NCI-H748 treated with DMSO at 0.1 percent for 48 hours (cell line): ENCODE measurements at regions not wholly inside any gene's neighbourhood (a gene's known extent, or its start where the extent isn't known, plus 50 kb on each side); places are given as distances from the start of the nearest gene placed in this dataset.
"Not testable (repeated sequence)": the region's sequence is repeated elsewhere in the genome, so short reads cannot be mapped to it uniquely, and the experiment has no call there.

Experiments
- DNase-seq: peaks from one replicate; lab custom pipeline; 2025; lab: John Stamatoyannopoulos, UW

DNA sequence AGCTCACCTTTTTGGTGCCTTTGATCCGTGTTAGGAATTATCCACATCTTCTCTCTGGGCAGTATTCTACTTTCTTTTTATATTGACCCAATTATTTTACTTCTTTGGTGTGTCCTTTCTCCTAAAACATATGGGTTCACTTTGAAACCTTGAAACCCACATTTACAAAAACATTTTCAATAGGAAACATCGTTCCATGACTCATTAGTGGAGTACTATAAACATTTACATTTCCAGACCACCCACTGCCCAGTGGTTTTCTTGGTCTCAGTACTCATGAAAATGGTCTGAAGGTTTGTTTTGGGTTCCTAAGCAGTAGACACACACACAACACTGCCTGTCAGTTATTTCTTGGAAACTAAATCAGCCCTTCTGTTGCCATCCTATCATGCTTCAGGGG is 111.7 kb upstream of the LPCAT1 start:
- DNase-seq = not testable (repeated sequence)

DNA sequence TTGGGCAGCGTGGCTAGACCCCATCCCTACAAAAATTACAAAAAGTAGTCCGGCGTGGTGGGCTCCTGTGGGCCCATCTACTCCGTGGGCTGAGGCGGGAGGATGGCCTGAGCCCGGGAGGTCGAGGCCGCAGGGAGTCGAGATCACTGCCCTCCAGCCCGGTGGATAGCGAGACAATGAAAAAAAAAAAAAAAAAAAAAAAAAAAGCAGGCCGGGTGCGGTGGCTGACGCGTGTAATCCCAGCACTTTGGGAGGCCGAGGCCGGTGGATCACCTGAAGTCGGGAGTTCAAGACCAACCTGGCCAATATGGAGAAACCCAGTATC is 110.5 kb upstream of the LPCAT1 start:
- no peak for DNase-seq

- DNase-seq = peak; percentile 92
These were observed 110.0 kb upstream of the LPCAT1 start for GRCh38 chr5:1633605-1634336.

GRCh38 chr5:1631004-1631403 is 107.2 kb upstream of the LPCAT1 start:
- not testable (repeated sequence) for DNase-seq

GRCh38 chr5:1626397-1626796 is 102.6 kb upstream of the LPCAT1 start:
- not testable (repeated sequence) for DNase-seq

DNA sequence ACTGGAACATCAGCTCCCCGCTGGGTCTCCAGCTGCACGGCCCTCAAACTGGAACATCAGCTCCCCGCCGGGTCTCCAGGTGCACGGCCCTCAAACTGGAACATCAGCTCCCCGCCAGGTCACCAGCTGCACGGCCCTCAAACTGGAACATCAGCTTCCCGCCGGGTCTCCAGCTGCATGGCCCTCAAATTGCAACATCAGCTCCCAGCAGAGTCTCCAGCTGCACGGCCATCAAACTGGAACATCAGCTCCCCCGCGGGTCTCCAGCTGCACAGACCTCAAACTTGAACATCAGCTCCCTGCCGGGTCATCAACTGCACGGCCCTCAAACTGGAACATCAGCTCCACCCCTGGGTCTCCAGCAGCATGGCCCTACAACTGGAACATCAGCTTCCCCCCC is 95.8 kb upstream of the LPCAT1 start:
- DNase-seq = not testable (repeated sequence)

DNA sequence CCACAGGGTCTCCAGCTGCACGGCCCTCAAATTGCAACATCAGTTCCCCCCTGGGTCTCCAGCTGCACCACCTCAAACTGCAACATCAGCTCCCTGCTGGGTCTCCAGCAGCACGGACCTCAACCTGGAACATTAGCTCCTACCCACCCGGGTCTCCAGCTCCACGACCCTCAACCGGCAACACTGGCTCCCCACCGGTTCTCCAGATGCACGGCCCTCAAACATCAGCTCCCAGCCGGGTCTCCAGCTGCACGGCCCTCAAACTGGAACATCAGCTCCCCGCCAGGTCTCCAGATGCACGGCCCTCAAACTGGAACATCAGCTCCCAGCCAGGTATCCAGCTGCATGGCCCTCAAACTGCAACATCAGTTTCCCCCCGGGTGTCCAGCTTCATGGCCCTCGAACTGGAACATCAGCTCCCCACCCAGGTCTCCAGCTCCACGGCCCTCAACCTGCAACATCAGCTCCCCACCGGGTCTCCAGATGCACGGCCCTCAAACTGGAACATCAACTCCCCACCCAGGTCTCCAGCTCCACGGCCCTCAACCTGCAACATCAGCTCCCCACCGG is 94.6 kb upstream of the LPCAT1 start:
- DNase-seq = not testable (repeated sequence)

DNA sequence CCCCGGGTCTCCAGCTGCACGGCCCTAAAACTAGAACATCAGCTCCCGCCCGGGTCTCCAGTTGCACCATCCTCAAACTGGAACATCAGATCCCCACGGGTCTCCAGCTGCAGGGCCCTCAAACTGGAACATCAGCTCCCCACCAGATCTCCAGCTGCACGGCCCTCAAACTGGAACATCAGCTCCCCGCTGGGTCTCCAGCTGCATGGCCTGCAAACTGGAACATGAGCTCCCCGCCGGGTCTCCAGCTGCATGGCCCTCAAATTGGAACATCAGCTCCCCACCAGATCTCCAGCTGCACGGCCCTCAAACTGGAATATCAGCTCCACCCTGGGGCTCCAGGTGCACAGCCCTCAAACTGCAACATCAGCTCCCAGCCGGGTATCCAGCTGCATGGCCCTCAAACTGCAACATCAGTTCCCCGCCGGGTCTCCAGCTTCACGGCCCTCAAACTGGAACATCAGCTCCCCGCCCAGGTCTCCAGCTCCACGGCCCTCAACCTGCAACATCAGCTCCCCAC is 93.5 kb upstream of the LPCAT1 start:
- not testable (repeated sequence) for DNase-seq

DNA sequence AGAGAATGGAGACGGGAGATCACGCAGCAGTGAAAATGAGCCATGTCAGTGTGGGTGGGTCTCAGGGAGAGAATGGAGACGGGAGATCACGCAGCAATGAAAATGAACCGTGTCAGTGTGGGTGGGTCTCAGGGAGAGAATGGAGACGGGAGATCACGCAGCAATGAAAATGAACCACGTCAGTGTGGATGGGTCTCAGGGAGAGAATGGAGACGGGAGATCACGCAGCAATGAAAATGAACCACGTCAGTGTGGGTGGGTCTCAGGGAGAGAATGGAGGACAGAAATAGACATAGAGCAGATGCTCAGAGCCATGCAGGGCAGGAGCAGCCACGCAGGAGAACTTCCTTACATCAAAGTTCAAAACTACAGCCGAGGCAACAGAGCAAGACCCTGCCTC is 89.8 kb upstream of the LPCAT1 start:
- DNase-seq = not testable (repeated sequence)

DNA sequence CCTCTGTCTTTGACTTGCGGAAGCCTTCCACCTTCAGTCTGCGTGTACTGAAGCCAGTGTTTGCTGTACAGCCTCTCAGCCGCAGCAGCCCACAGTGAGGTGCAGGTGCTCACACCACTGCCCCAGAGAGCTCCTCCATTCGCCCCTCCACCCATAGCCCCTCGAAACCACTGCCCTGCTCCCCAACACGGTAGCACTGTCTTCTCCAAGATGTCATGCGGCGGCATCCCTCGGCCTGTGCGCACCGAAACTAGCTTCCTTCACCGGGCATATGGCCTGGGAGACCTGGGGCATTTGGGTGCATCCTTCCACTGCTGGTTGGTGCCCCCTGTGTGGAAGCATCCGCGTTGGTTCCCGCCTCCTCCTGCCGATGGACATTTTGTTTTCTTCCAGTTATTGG is 86.8 kb upstream of the LPCAT1 start:
- DNase-seq = not testable (repeated sequence)

GRCh38 chr5:1609111-1609510 is 85.4 kb upstream of the LPCAT1 start:
- not testable (repeated sequence) for DNase-seq

- DNase-seq = not testable (repeated sequence)
These were observed 84.6 kb upstream of the LPCAT1 start for GRCh38 chr5:1608336-1608735.

GRCh38 chr5:1606951-1607350 is 83.2 kb upstream of the LPCAT1 start:
- not testable (repeated sequence) for DNase-seq

GRCh38 chr5:1603916-1604315 is 80.2 kb upstream of the LPCAT1 start:
- DNase-seq = peak; percentile 99

- DNase-seq = peak; percentile 97
These were observed 77.8 kb upstream of the LPCAT1 start for GRCh38 chr5:1601565-1601964.

DNA sequence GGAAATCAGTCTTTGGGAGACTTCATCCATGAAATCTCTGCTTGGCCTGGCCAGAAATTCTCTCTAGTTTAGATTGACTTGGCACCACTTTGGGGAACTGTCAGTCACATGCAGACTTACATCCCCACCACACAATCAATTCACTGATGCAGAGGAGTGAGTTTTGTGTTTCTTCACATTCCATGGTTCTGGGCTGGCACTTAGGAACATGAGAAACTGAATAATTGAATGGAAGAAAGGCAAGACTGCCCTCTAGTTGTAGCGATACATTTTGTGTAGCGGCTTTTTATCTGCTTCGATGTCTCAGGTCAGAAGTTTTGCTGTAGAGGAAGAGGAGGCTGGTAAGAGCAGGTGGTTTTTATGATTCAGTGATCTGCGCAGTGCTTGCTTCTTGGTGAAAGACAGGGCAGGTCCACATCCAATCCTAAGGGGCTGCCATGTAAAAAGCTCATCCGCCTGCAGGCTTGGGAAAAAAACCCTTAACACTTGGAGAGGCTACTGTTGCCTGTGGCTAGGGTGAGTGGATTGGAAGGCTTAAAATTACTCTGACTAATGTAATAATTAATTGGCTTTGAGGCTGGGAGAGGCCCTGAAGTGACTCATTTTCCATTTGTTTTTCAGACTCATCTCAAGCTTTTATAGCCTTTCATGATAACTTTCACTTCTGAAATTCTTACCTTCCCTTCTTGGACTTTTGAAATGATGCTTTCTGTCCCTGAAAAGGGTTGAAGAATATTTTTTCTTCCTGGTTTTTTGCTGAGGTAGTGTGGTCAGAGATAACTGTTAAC is 75.4 kb upstream of the LPCAT1 start:
- DNase-seq = not testable (repeated sequence)

DNA sequence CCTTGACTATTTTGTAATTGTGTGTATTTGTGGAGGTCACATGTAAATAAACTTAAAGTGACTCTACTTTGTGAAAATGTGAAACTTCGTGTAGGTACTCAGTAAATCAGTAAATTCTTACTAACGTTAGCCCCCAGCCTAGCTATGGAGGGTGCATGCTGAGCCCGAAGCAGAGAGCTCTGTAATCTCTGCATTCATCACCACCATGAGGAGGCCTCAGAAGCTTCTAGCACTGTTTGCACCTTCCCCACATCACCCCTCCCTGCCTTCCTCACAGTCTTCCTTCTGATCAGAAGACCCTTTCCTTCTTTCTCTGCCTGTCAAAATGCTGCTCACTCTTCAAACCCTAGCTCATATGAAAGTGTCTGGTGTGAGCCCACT is 73.3 kb upstream of the LPCAT1 start:
- not testable (repeated sequence) for DNase-seq

DNA sequence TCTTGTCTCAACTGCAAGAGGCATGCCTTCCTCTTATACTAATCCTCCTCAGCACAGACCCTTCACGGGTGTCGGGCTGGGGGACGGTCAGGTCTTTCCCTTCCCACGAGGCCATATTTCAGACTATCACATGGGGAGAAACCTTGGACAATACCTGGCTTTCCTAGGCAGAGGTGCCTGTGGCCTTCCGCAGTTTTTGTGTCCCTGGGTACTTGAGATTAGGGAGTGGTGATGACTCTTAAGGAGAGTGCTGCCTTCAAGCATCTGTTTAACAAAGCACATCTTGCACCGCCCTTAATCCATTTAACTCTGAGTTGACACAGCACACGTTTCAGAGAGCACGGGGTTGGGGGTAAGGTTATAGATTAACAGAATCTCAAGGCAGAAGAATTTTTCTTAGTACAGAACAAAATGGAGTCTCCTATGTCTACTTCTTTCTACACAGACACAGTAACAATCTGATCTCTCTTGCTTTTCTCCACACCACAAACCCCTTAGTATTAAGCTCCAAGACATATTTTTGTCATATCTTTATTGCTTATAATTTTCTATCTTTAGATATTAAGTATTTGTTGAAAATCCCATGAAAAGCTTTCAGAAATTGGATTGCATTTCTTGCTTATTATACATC is 72.8 kb upstream of the LPCAT1 start:
- not testable (repeated sequence) for DNase-seq

- DNase-seq = no peak
These were observed 70.8 kb upstream of the LPCAT1 start for GRCh38 chr5:1594357-1595106.

GRCh38 chr5:1593903-1594356 is 70.2 kb upstream of the LPCAT1 start:
- no peak for DNase-seq

- not testable (repeated sequence) for DNase-seq
These were observed 64.4 kb upstream of the LPCAT1 start for GRCh38 chr5:1588071-1588694.
